CD4-positive, alpha-beta T cell treated with Interleukin-15 for 1 hour (primary cell): ENCODE measurements at regions not wholly inside any gene's neighbourhood (a gene's known extent, or its start where the extent isn't known, plus 50 kb on each side); places are given as distances from the start of the nearest gene placed in this dataset.

Source experiments
- DNase-seq: peaks from one replicate; pipeline ENCODE4 v3.0.0-alpha.2; 2020

- no peak for DNase-seq
These were observed 220.9 kb upstream of the PKDCC start for GRCh38 chr2:41826921-41827320.

GRCh38 chr2:41827354-41827971 is 220.4 kb upstream of the PKDCC start:
- no peak for DNase-seq

GRCh38 chr2:41828052-41828643 is 219.7 kb upstream of the PKDCC start:
- DNase-seq = no peak

GRCh38 chr2:41829052-41829451 is 218.8 kb upstream of the PKDCC start:
- DNase-seq = no peak

- DNase-seq = no peak
These were observed 217.2 kb upstream of the PKDCC start for GRCh38 chr2:41830600-41830999.

- DNase-seq = no peak
These were observed 215.6 kb upstream of the PKDCC start for GRCh38 chr2:41832218-41832617.

- no peak for DNase-seq
These were observed 212.4 kb upstream of the PKDCC start for GRCh38 chr2:41835401-41835800.

GRCh38 chr2:41836948-41837347 is 210.9 kb upstream of the PKDCC start:
- DNase-seq = no peak

GRCh38 chr2:41837610-41838009 is 210.2 kb upstream of the PKDCC start:
- no peak for DNase-seq

GRCh38 chr2:41840702-41841551 is 206.9 kb upstream of the PKDCC start:
- peak; percentile 97 for DNase-seq

GRCh38 chr2:41846962-41847361 is 200.9 kb upstream of the PKDCC start:
- DNase-seq = no peak

- no peak for DNase-seq
These were observed 199.9 kb upstream of the PKDCC start for GRCh38 chr2:41847744-41848441.

GRCh38 chr2:41851554-41851953 is 196.3 kb upstream of the PKDCC start:
- no peak for DNase-seq

- DNase-seq = no peak
These were observed 194.2 kb upstream of the PKDCC start for GRCh38 chr2:41853427-41854191.

- DNase-seq = no peak
These were observed 193.6 kb upstream of the PKDCC start for GRCh38 chr2:41854227-41854626.

- no peak for DNase-seq
These were observed 190.9 kb upstream of the PKDCC start for GRCh38 chr2:41856946-41857345.

- no peak for DNase-seq
These were observed 188.0 kb upstream of the PKDCC start for GRCh38 chr2:41859615-41860514.

- DNase-seq = no peak
These were observed 184.8 kb upstream of the PKDCC start for GRCh38 chr2:41863062-41863461.

GRCh38 chr2:41865263-41865662 is 182.6 kb upstream of the PKDCC start:
- DNase-seq = no peak

GRCh38 chr2:41867553-41867952 is 180.3 kb upstream of the PKDCC start:
- DNase-seq = no peak

GRCh38 chr2:41869542-41870264 is 178.1 kb upstream of the PKDCC start:
- peak; percentile 51 for DNase-seq
